Activated naive CD8-positive, alpha-beta T cell treated with anti-CD3 and anti-CD28 coated beads, Interleukin-2, amount 50 U/mL, for 24 hours (primary cell): ENCODE measurements at regions not wholly inside any gene's neighbourhood (a gene's known extent, or its start where the extent isn't known, plus 50 kb on each side); places are given as distances from the start of the nearest gene placed in this dataset.
"Not testable (repeated sequence)": the region's sequence is repeated elsewhere in the genome, so short reads cannot be mapped to it uniquely, and the experiment has no call there.

ENCODE experiments used
- ATAC-seq: fragments of 150-1000 bp; cut with Tn5 transposase; one replicate; pipeline ENCODE4 v1.10.0; 2021
- DNase-seq: peaks from one replicate; pipeline ENCODE4 v3.0.0; 2021
- H3K27ac Mint-ChIP-seq: one replicate; pipeline ENCODE4 v1.8.0; 2021; ENCODE audit warnings: mild to moderate bottlenecking, mixed read lengths
- H3K27me3 Mint-ChIP-seq: one replicate; pipeline ENCODE4 v1.8.0; 2021; ENCODE audit warnings: mixed read lengths
- H3K36me3 Mint-ChIP-seq: one replicate; pipeline ENCODE4 v1.8.0; 2021; ENCODE audit warnings: low read depth, mixed read lengths
- H3K4me1 Mint-ChIP-seq: one replicate; pipeline ENCODE4 v1.8.0; 2021; ENCODE audit warnings: mixed read lengths
- H3K4me3 Mint-ChIP-seq: one replicate; pipeline ENCODE4 v1.8.0; 2021; ENCODE audit warnings: mild to moderate bottlenecking, moderate library complexity, mixed read lengths
- H3K9me3 Mint-ChIP-seq: one replicate; pipeline ENCODE4 v1.8.0; 2021; ENCODE audit warnings: mixed read lengths

- not testable (repeated sequence) for H3K4me3 Mint-ChIP-seq, H3K9me3 Mint-ChIP-seq, DNase-seq, H3K4me1 Mint-ChIP-seq, H3K36me3 Mint-ChIP-seq, H3K27me3 Mint-ChIP-seq, ATAC-seq, H3K27ac Mint-ChIP-seq
Measured at GRCh38 chr9:62655705-62656104, 1465.9 kb downstream of the SPATA31A7 start.

- not testable (repeated sequence) for DNase-seq, H3K36me3 Mint-ChIP-seq, H3K4me1 Mint-ChIP-seq, H3K27ac Mint-ChIP-seq, H3K4me3 Mint-ChIP-seq, ATAC-seq, H3K27me3 Mint-ChIP-seq, H3K9me3 Mint-ChIP-seq
Measured at GRCh38 chr9:62662733-62663507, 1473.1 kb downstream of the SPATA31A7 start.

- H3K27ac Mint-ChIP-seq, ATAC-seq, H3K4me3 Mint-ChIP-seq, H3K4me1 Mint-ChIP-seq, H3K9me3 Mint-ChIP-seq, H3K27me3 Mint-ChIP-seq, DNase-seq, H3K36me3 Mint-ChIP-seq: not testable (repeated sequence)
Measured at GRCh38 chr9:62663512-62663911, 1473.7 kb downstream of the SPATA31A7 start.

- ATAC-seq, DNase-seq, H3K27me3 Mint-ChIP-seq, H3K4me3 Mint-ChIP-seq, H3K27ac Mint-ChIP-seq, H3K36me3 Mint-ChIP-seq, H3K9me3 Mint-ChIP-seq, H3K4me1 Mint-ChIP-seq: not testable (repeated sequence)
Measured at GRCh38 chr9:62667137-62667824, 1477.4 kb downstream of the SPATA31A7 start.

- H3K36me3 Mint-ChIP-seq, H3K27ac Mint-ChIP-seq, H3K4me3 Mint-ChIP-seq, H3K27me3 Mint-ChIP-seq, DNase-seq, H3K9me3 Mint-ChIP-seq, H3K4me1 Mint-ChIP-seq, ATAC-seq: not testable (repeated sequence)
Measured at GRCh38 chr9:62677016-62677415, 1487.2 kb downstream of the SPATA31A7 start.

GRCh38 chr9:62678336-62678735 lies 1488.5 kb downstream of the SPATA31A7 start:
- DNase-seq, H3K27me3 Mint-ChIP-seq, H3K36me3 Mint-ChIP-seq, H3K4me3 Mint-ChIP-seq, H3K27ac Mint-ChIP-seq, ATAC-seq, H3K9me3 Mint-ChIP-seq, H3K4me1 Mint-ChIP-seq: not testable (repeated sequence)

GRCh38 chr9:62679020-62679419 lies 1489.2 kb downstream of the SPATA31A7 start:
- not testable (repeated sequence) for H3K36me3 Mint-ChIP-seq, H3K27me3 Mint-ChIP-seq, DNase-seq, H3K4me3 Mint-ChIP-seq, H3K4me1 Mint-ChIP-seq, H3K27ac Mint-ChIP-seq, ATAC-seq, H3K9me3 Mint-ChIP-seq

GRCh38 chr9:62684833-62685647 lies 1495.2 kb downstream of the SPATA31A7 start:
- not testable (repeated sequence) for H3K27ac Mint-ChIP-seq, H3K9me3 Mint-ChIP-seq, H3K4me1 Mint-ChIP-seq, H3K4me3 Mint-ChIP-seq, ATAC-seq, H3K36me3 Mint-ChIP-seq, DNase-seq, H3K27me3 Mint-ChIP-seq

GRCh38 chr9:62686313-62686712 lies 1496.5 kb downstream of the SPATA31A7 start:
- not testable (repeated sequence) for H3K4me1 Mint-ChIP-seq

GRCh38 chr9:62693019-62693418 lies 1503.2 kb downstream of the SPATA31A7 start:
- not testable (repeated sequence) for DNase-seq, H3K4me1 Mint-ChIP-seq, H3K27ac Mint-ChIP-seq, H3K27me3 Mint-ChIP-seq, H3K36me3 Mint-ChIP-seq, H3K9me3 Mint-ChIP-seq, ATAC-seq, H3K4me3 Mint-ChIP-seq

More at GRCh38 chr9:62686313-62686712, 1496.5 kb downstream of the SPATA31A7 start:
- not testable (repeated sequence) for H3K9me3 Mint-ChIP-seq, H3K4me3 Mint-ChIP-seq, ATAC-seq, DNase-seq, H3K27ac Mint-ChIP-seq, H3K36me3 Mint-ChIP-seq, H3K27me3 Mint-ChIP-seq

- not testable (repeated sequence) for H3K4me1 Mint-ChIP-seq, H3K4me3 Mint-ChIP-seq, H3K9me3 Mint-ChIP-seq, H3K36me3 Mint-ChIP-seq, ATAC-seq, H3K27me3 Mint-ChIP-seq, H3K27ac Mint-ChIP-seq, DNase-seq
Measured at GRCh38 chr9:62711317-62711716, 1521.5 kb downstream of the SPATA31A7 start.

- H3K4me3 Mint-ChIP-seq, H3K9me3 Mint-ChIP-seq, H3K4me1 Mint-ChIP-seq, ATAC-seq, DNase-seq, H3K36me3 Mint-ChIP-seq, H3K27me3 Mint-ChIP-seq, H3K27ac Mint-ChIP-seq: not testable (repeated sequence)
Measured at GRCh38 chr9:62725580-62725979, 1535.7 kb downstream of the SPATA31A7 start.

GRCh38 chr9:62730229-62731000 lies 1540.6 kb downstream of the SPATA31A7 start:
- peak; percentile 63 for ATAC-seq
- not testable (repeated sequence) for H3K4me1 Mint-ChIP-seq, H3K9me3 Mint-ChIP-seq, H3K27ac Mint-ChIP-seq, H3K36me3 Mint-ChIP-seq, H3K27me3 Mint-ChIP-seq, H3K4me3 Mint-ChIP-seq, DNase-seq

GRCh38 chr9:62731015-62731414 lies 1541.2 kb downstream of the SPATA31A7 start:
- not testable (repeated sequence) for H3K27ac Mint-ChIP-seq, H3K4me3 Mint-ChIP-seq, DNase-seq, H3K27me3 Mint-ChIP-seq, ATAC-seq, H3K36me3 Mint-ChIP-seq, H3K9me3 Mint-ChIP-seq, H3K4me1 Mint-ChIP-seq
